ENCODE measurements at regions not wholly inside any gene's neighbourhood (a gene's known extent, or its start where the extent isn't known, plus 50 kb on each side); places are given as distances from the start of the nearest gene placed in this dataset.

GRCh38 chr7:25319707-25320106 lies 91.4 kb upstream of the NPVF start:
- Mint-ChIP-seq H3K4me3 (ENCODE audit: unreplicated experiment) (no peak overlapping the region), H3K27me3 (ENCODE audit: unreplicated experiment) (peaks cover 2% of the 10 kb centered on the region), H3K9me3 (ENCODE audit: unreplicated experiment) (no peaks in the 10 kb centered on the region), H3K4me1 (ENCODE audit: unreplicated experiment) (peaks cover 5% of the 10 kb centered on the region), H3K36me3 (ENCODE audit: low read depth, unreplicated experiment) (no peaks in the 10 kb centered on the region), H3K27ac (ENCODE audit: unreplicated experiment) (no peak overlapping the region)
- no peak for TF ChIP-seq CTCF (IDR thresholded peaks at IDR 0.05; ENCODE audit: unreplicated experiment)
- DNase-seq (ENCODE audit: low spot score): no peak

GRCh38 chr7:25320791-25321190 lies 92.5 kb upstream of the NPVF start:
- peaks cover 5% of the 10 kb centered on the region for H3K4me1 Mint-ChIP-seq (ENCODE audit: unreplicated experiment)
- no peaks in the 10 kb centered on the region for H3K9me3 Mint-ChIP-seq (ENCODE audit: unreplicated experiment)
- no peak overlapping the region for H3K4me3 Mint-ChIP-seq (ENCODE audit: unreplicated experiment)
- no peak overlapping the region for H3K27ac Mint-ChIP-seq (ENCODE audit: unreplicated experiment)
- no peak for DNase-seq (ENCODE audit: low spot score)
- no peak for TF ChIP-seq CTCF (IDR thresholded peaks at IDR 0.05; ENCODE audit: unreplicated experiment)
- peaks cover 2% of the 10 kb centered on the region for H3K27me3 Mint-ChIP-seq (ENCODE audit: unreplicated experiment)
- no peaks in the 10 kb centered on the region for H3K36me3 Mint-ChIP-seq (ENCODE audit: low read depth, unreplicated experiment)

- H3K9me3 Mint-ChIP-seq (ENCODE audit: unreplicated experiment): no peaks in the 10 kb centered on the region
- H3K36me3 Mint-ChIP-seq (ENCODE audit: low read depth, unreplicated experiment): no peaks in the 10 kb centered on the region
- peaks cover 2% of the 10 kb centered on the region for H3K27me3 Mint-ChIP-seq (ENCODE audit: unreplicated experiment)
- no peak overlapping the region for H3K27ac Mint-ChIP-seq (ENCODE audit: unreplicated experiment)
- DNase-seq (ENCODE audit: low spot score): no peak
- H3K4me3 Mint-ChIP-seq (ENCODE audit: unreplicated experiment): no peak overlapping the region
- no peak for TF ChIP-seq CTCF (IDR thresholded peaks at IDR 0.05; ENCODE audit: unreplicated experiment)
- H3K4me1 Mint-ChIP-seq (ENCODE audit: unreplicated experiment): peaks cover 5% of the 10 kb centered on the region
Observed at GRCh38 chr7:25321424-25321823, 93.1 kb upstream of the NPVF start.

GRCh38 chr7:25322473-25322872 lies 94.2 kb upstream of the NPVF start:
- Mint-ChIP-seq H3K4me3 (ENCODE audit: unreplicated experiment) (no peak overlapping the region), H3K9me3 (ENCODE audit: unreplicated experiment) (no peaks in the 10 kb centered on the region), H3K27me3 (ENCODE audit: unreplicated experiment) (peaks cover under 1% of the 10 kb centered on the region), H3K4me1 (ENCODE audit: unreplicated experiment) (peaks cover 4% of the 10 kb centered on the region), H3K36me3 (ENCODE audit: low read depth, unreplicated experiment) (no peaks in the 10 kb centered on the region), H3K27ac (ENCODE audit: unreplicated experiment) (no peak overlapping the region)
- no peak for DNase-seq (ENCODE audit: low spot score)
- TF ChIP-seq CTCF (IDR thresholded peaks at IDR 0.05; ENCODE audit: unreplicated experiment): no peak

- Mint-ChIP-seq H3K9me3 (ENCODE audit: unreplicated experiment) (no peaks in the 10 kb centered on the region), H3K4me3 (ENCODE audit: unreplicated experiment) (no peak overlapping the region), H3K27ac (ENCODE audit: unreplicated experiment) (no peak overlapping the region), H3K36me3 (ENCODE audit: low read depth, unreplicated experiment) (no peaks in the 10 kb centered on the region), H3K27me3 (ENCODE audit: unreplicated experiment) (no peaks in the 10 kb centered on the region), H3K4me1 (ENCODE audit: unreplicated experiment) (no peaks in the 10 kb centered on the region)
- TF ChIP-seq CTCF (IDR thresholded peaks at IDR 0.05; ENCODE audit: unreplicated experiment): no peak
- DNase-seq (ENCODE audit: low spot score): no peak
Observed at GRCh38 chr7:25325186-25325757, 97.0 kb upstream of the NPVF start.
